ENCODE measurements at regions not wholly inside any gene's neighbourhood (a gene's known extent, or its start where the extent isn't known, plus 50 kb on each side); places are given as distances from the start of the nearest gene placed in this dataset.

DNA sequence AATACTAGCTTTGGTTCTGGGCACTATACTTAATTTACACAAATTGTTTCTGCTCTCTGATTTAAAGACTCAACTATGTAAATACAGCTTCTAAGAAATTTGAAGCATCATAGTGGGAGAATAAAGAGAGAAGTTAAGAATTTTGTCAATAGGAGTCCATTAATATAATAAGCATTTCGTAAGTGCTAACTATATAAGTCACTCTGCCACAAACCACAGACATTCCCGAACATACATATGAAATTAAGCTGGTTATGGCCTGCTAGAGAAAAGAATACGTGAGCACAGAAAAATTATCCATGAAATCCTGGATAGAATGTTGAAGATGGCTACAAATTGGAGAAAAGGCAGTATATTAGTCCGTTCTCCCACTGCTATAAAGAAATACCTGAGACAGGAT is 526.2 kb downstream of the MRPL39 start:
- no peaks in the 10 kb centered on the region for H3K36me3 ChIP-seq
- no peaks in the 10 kb centered on the region for H3K9me3 ChIP-seq
- no peak overlapping the region for H3K4me3 ChIP-seq
- H3K27ac ChIP-seq = no peak overlapping the region
- in situ Hi-C loops (cut with MboI; ENCODE audit: low pct_ligation_motif_present in 1 of 4, low pct_unique_long_range_greater_than_20kb in 1 of 4, low sequenced_read_pairs in 3 of 4) = no loop called here
- 72 to 81% methylated on average over 3 to 4 of the region's 4 CpGs for WGBS, 2 donors (ENCODE audit: low coverage in 1 of 2)
- H3K27me3 ChIP-seq = no peaks in the 10 kb centered on the region
- DNase-seq = no peak
- TF ChIP-seq POLR2AphosphoS5 (IDR thresholded peaks at IDR 0.05) = no peak
- no peak for TF ChIP-seq POLR2A (IDR thresholded peaks at IDR 0.05)
- TF ChIP-seq EP300 (IDR thresholded peaks at IDR 0.05; ENCODE audit: low read depth) = no peak
- TF ChIP-seq, protein P1, sequence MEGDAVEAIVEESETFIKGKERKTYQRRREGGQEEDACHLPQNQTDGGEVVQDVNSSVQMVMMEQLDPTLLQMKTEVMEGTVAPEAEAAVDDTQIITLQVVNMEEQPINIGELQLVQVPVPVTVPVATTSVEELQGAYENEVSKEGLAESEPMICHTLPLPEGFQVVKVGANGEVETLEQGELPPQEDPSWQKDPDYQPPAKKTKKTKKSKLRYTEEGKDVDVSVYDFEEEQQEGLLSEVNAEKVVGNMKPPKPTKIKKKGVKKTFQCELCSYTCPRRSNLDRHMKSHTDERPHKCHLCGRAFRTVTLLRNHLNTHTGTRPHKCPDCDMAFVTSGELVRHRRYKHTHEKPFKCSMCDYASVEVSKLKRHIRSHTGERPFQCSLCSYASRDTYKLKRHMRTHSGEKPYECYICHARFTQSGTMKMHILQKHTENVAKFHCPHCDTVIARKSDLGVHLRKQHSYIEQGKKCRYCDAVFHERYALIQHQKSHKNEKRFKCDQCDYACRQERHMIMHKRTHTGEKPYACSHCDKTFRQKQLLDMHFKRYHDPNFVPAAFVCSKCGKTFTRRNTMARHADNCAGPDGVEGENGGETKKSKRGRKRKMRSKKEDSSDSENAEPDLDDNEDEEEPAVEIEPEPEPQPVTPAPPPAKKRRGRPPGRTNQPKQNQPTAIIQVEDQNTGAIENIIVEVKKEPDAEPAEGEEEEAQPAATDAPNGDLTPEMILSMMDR (IDR thresholded peaks at IDR 0.05) = no peak
- intact Hi-C loops (cut with DNase I; ENCODE audit: low total_unique reads) = no loop called here
- no peaks in the 10 kb centered on the region for H3K4me1 ChIP-seq

DNA sequence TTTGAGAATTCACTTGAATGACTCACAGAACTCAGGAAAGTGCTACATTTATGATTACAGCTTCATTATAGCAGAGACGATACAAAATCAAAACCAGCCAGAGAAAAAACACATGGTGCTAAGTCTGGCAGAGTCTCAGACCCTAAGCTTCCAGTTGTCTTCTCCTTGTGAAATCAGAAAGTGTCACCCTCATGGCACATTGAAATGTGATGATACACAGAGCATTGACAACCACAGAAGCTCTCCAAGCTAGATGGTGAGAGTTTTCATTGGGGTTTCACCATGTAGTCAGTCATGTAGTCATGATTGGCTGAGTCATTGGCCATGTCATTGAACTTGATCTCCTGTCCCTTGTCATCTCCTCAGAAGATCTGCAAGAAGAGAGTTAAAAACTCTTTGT is 526.6 kb downstream of the MRPL39 start:
- in situ Hi-C loops (cut with MboI; ENCODE audit: low pct_ligation_motif_present in 1 of 4, low pct_unique_long_range_greater_than_20kb in 1 of 4, low sequenced_read_pairs in 3 of 4) = no loop called here
- DNase-seq = no peak
- no peaks in the 10 kb centered on the region for H3K4me1 ChIP-seq
- H3K4me3 ChIP-seq = no peak overlapping the region
- no peaks in the 10 kb centered on the region for H3K27me3 ChIP-seq
- intact Hi-C loops (cut with DNase I; ENCODE audit: low total_unique reads) = no loop called here
- 79 to 86% methylated on average over 1 of the region's 1 CpG for WGBS, 2 donors (ENCODE audit: low coverage in 1 of 2)
- TF ChIP-seq EP300 (IDR thresholded peaks at IDR 0.05; ENCODE audit: low read depth) = no peak
- TF ChIP-seq, protein P1 (IDR thresholded peaks at IDR 0.05) = no peak
- TF ChIP-seq POLR2AphosphoS5 (IDR thresholded peaks at IDR 0.05) = no peak
- no peak for TF ChIP-seq POLR2A (IDR thresholded peaks at IDR 0.05)
- H3K27ac ChIP-seq = no peak overlapping the region
- no peaks in the 10 kb centered on the region for H3K36me3 ChIP-seq
- no peaks in the 10 kb centered on the region for H3K9me3 ChIP-seq

DNA sequence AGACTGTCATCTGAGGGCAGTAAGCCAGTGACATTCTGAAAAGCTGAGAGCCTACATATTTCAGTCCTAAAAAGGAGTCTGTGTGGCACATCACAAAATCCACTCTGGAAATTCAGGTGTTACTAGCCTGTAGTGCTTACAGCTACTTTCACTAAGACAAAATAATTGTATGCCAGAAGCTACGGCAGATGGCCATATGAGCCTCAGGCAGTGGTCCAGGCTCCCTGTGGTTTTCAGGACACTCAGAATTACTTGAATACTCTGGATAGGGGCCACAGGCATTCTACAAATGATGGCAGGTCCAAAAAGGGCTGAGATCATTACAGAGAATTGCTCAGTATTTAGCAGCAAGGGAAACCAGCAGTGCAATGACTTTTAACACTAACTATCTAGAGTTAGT is 527.1 kb downstream of the MRPL39 start:
- H3K4me3 ChIP-seq = no peak overlapping the region
- TF ChIP-seq, protein P1 (IDR thresholded peaks at IDR 0.05) = no peak
- no peak for TF ChIP-seq POLR2A (IDR thresholded peaks at IDR 0.05)
- no peak for TF ChIP-seq POLR2AphosphoS5 (IDR thresholded peaks at IDR 0.05)
- TF ChIP-seq EP300 (IDR thresholded peaks at IDR 0.05; ENCODE audit: low read depth) = no peak
- no peak for DNase-seq
- 76% methylated on average over 1 of the region's 1 CpG; no CpG with 5 or more reads in 1 of the 2 donors for WGBS, 2 donors (ENCODE audit: low coverage in 1 of 2)
- no peaks in the 10 kb centered on the region for H3K27me3 ChIP-seq
- no peaks in the 10 kb centered on the region for H3K4me1 ChIP-seq
- in situ Hi-C loops (cut with MboI; ENCODE audit: low pct_ligation_motif_present in 1 of 4, low pct_unique_long_range_greater_than_20kb in 1 of 4, low sequenced_read_pairs in 3 of 4) = no loop called here
- no peaks in the 10 kb centered on the region for H3K36me3 ChIP-seq
- no peaks in the 10 kb centered on the region for H3K9me3 ChIP-seq
- intact Hi-C loops (cut with DNase I; ENCODE audit: low total_unique reads) = no loop called here
- no peak overlapping the region for H3K27ac ChIP-seq

DNA sequence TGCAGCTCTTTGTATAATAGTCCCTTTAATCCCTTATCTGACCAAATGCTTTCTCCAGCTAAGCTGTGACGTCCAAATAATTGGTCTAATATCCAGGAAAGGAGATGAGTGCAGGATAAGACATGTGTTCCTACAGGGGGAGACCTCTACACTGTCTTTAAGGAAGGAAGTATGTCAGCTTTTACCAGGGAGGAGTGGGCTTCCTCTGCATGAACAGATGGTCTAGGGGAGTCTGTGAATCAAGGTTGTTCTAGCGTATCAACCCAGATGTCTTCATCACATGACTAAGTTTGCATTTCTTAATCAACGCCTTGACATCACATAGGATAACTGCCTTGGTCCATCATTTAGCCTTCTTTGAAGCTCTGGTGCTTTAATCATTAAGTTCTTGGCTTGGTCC is 528.2 kb downstream of the MRPL39 start:
- H3K9me3 ChIP-seq = no peaks in the 10 kb centered on the region
- in situ Hi-C loops (cut with MboI; ENCODE audit: low pct_ligation_motif_present in 1 of 4, low pct_unique_long_range_greater_than_20kb in 1 of 4, low sequenced_read_pairs in 3 of 4) = no loop called here
- H3K27me3 ChIP-seq = no peaks in the 10 kb centered on the region
- DNase-seq = no peak
- no peak overlapping the region for H3K27ac ChIP-seq
- no peaks in the 10 kb centered on the region for H3K4me1 ChIP-seq
- H3K36me3 ChIP-seq = no peaks in the 10 kb centered on the region
- no peak overlapping the region for H3K4me3 ChIP-seq
- intact Hi-C loops (cut with DNase I; ENCODE audit: low total_unique reads) = no loop called here
- TF ChIP-seq, protein P1 (IDR thresholded peaks at IDR 0.05) = no peak
- TF ChIP-seq EP300 (IDR thresholded peaks at IDR 0.05; ENCODE audit: low read depth) = no peak
- TF ChIP-seq POLR2AphosphoS5 (IDR thresholded peaks at IDR 0.05) = no peak
- no peak for TF ChIP-seq POLR2A (IDR thresholded peaks at IDR 0.05)
- WGBS, 2 donors (ENCODE audit: low coverage in 1 of 2) = 71 to 74% methylated on average over 1 to 3 of the region's 3 CpGs

Data from transverse colon (tissue), 4 donors.